ENCODE measurements at regions not wholly inside any gene's neighbourhood (a gene's known extent, or its start where the extent isn't known, plus 50 kb on each side); places are given as distances from the start of the nearest gene placed in this dataset.

GRCh38 chr13:22014469-22014868, 343.6 kb downstream of the FGF9 start:
- TF ChIP-seq GTF3C2 (IDR thresholded peaks at IDR 0.05; ENCODE audit: borderline replicate concordance, extremely low read depth, insufficient read length) (no peak), KDM1A (IDR thresholded peaks at IDR 0.05) (no peak), CTCF (IDR thresholded peaks at IDR 0.05 in 2 of 3, conservative IDR thresholded peaks at IDR 0.05 in 1 of 3; ENCODE audit: insufficient read depth in 2 of 3, low read depth in 1 of 3, low read length in 3 of 3) (no peak), FIP1L1 (IDR thresholded peaks at IDR 0.05; ENCODE audit: low read depth, low read length, poor library complexity, severe bottlenecking) (no peak), SMARCE1 (IDR thresholded peaks at IDR 0.05) (no peak), FOXJ3 (CRISPR knock-in tag; IDR thresholded peaks at IDR 0.05) (no peak), STAT5B (CRISPR knock-in tag; IDR thresholded peaks at IDR 0.05) (no peak), CGGBP1 (CRISPR knock-in tag; IDR thresholded peaks at IDR 0.05) (no peak), ATF3 (IDR thresholded peaks at IDR 0.05) (no peak), ATF3 (CRISPR knock-in tag; conservative IDR thresholded peaks at IDR 0.05) (no peak), JUND (IDR thresholded peaks at IDR 0.05; ENCODE audit: borderline replicate concordance, low read depth, low read length) (no peak), JUND (tag; IDR thresholded peaks at IDR 0.05; ENCODE audit: borderline replicate concordance, low read depth, low read length) (no peak)
